ENCODE measurements at regions not wholly inside any gene's neighbourhood (a gene's known extent, or its start where the extent isn't known, plus 50 kb on each side); places are given as distances from the start of the nearest gene placed in this dataset.
"Not testable (repeated sequence)": the region's sequence is repeated elsewhere in the genome, so short reads cannot be mapped to it uniquely, and the experiment has no call there.

DNA sequence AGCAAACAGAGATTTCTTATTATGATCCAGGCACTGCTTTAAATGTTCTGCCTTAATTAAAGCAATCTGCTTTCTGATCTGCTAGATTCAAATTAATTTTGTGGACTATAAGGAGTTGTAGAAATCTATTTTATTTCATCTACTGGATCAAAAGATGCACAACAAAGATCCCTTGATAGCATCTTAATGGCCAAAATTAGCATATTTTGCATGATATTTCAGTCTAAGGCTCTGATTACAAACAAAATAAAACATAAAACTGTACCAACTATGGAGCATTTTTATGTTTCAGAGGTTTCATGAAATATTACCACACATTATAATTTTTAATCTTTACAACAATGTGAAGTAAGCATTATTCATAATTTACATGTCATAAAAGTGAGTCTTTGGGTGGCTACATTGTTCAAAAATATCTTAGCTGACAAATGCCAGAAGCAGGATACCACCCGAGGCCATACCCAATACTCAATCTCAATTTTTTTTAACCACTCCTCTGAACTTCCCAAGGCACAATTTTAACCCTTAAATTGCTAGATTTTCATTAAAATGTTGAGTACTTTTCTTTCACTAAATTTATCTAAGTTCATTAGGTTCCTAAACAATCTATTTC, 929.5 kb downstream of the KCNA4 start:
- H3K9ac ChIP-seq: no peak overlapping the region
- TF ChIP-seq EZH2 (IDR thresholded peaks at IDR 0.05; ENCODE audit: insufficient read depth, poor library complexity, severe bottlenecking) (no peak), EZH2phosphoT487 (IDR thresholded peaks at IDR 0.05; ENCODE audit: insufficient read depth, low read depth) (no peak)
- no peaks in the 10 kb centered on the region for H3K9me3 ChIP-seq (ENCODE audit: low read depth)
- H3K27ac ChIP-seq: no peak overlapping the region
- peaks cover 5% of the 10 kb centered on the region; the same call in 1 of the 2 replicates for H3K4me1 ChIP-seq (ENCODE audit: insufficient read depth)
- no peaks in the 10 kb centered on the region for H4K20me1 ChIP-seq (ENCODE audit: insufficient read depth)
- H3K79me2 ChIP-seq (ENCODE audit: insufficient read depth): no peaks in the 10 kb centered on the region
- H3K36me3 ChIP-seq (ENCODE audit: low read depth): no peaks in the 10 kb centered on the region
- no peak overlapping the region for H3K4me3 ChIP-seq
- no peak for DNase-seq
- no peaks in the 10 kb centered on the region for H3K27me3 ChIP-seq (replicated peaks; ENCODE audit: insufficient read depth)
- H3F3A ChIP-seq (ENCODE audit: insufficient read depth): no peaks in the 10 kb centered on the region
- WGBS, 2 experiments (ENCODE audit: low coverage in 1 of 2, low lambda C conversion rate in 2 of 2, missing lambda C conversion rate in 2 of 2): 0% methylated on average over 1 of the region's 1 CpG
- H3K9me2 ChIP-seq (ENCODE audit: insufficient read depth): no peaks in the 10 kb centered on the region
- H3K4me2 ChIP-seq (ENCODE audit: unreplicated experiment): no peak overlapping the region
- in situ Hi-C loops (cut with MboI): no loop called here
- H2AFZ ChIP-seq: no peak overlapping the region

DNA sequence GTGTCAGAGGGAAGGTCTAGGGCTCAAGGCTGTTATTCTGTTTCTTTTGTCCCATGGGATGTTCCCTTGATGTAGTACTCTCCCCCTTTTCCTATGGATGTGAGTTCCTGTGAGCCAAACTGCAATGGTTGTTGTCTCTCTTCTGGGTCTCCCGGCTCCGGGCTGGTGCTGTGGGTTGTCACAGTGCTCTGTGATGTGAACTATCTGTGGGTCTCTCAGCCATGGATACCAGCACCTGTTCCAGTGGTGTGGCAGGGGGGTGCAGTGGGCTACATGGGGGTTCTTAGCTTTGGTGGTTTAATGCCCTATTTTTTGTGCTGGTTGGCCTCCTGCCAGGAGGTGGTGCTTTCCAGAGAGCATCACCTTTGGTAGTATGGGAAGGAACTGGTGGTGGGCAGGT, 941.1 kb downstream of the KCNA4 start:
- no peaks in the 10 kb centered on the region for H4K20me1 ChIP-seq (ENCODE audit: insufficient read depth)
- no peak overlapping the region for H3K27ac ChIP-seq
- H3K36me3 ChIP-seq (ENCODE audit: low read depth): no peaks in the 10 kb centered on the region
- no peak overlapping the region for H2AFZ ChIP-seq
- TF ChIP-seq EZH2phosphoT487 (IDR thresholded peaks at IDR 0.05; ENCODE audit: insufficient read depth, low read depth) (no peak), EZH2 (IDR thresholded peaks at IDR 0.05; ENCODE audit: insufficient read depth, poor library complexity, severe bottlenecking) (no peak)
- H3K9me2 ChIP-seq (ENCODE audit: insufficient read depth): no peaks in the 10 kb centered on the region
- no peaks in the 10 kb centered on the region for H3K9me3 ChIP-seq (ENCODE audit: low read depth)
- WGBS, 2 experiments (ENCODE audit: low coverage in 1 of 2, low lambda C conversion rate in 2 of 2, missing lambda C conversion rate in 2 of 2): 39 to 46% methylated on average over 2 of the region's 2 CpGs
- H3K4me2 ChIP-seq (ENCODE audit: unreplicated experiment): no peak overlapping the region
- no peaks in the 10 kb centered on the region for H3F3A ChIP-seq (ENCODE audit: insufficient read depth)
- no peak for DNase-seq
- no peaks in the 10 kb centered on the region for H3K27me3 ChIP-seq (replicated peaks; ENCODE audit: insufficient read depth)
- no peak overlapping the region for H3K4me3 ChIP-seq
- no peaks in the 10 kb centered on the region for H3K4me1 ChIP-seq (ENCODE audit: insufficient read depth)
- in situ Hi-C loops (cut with MboI): no loop called here
- H3K79me2 ChIP-seq (ENCODE audit: insufficient read depth): no peaks in the 10 kb centered on the region
- no peak overlapping the region for H3K9ac ChIP-seq

DNA sequence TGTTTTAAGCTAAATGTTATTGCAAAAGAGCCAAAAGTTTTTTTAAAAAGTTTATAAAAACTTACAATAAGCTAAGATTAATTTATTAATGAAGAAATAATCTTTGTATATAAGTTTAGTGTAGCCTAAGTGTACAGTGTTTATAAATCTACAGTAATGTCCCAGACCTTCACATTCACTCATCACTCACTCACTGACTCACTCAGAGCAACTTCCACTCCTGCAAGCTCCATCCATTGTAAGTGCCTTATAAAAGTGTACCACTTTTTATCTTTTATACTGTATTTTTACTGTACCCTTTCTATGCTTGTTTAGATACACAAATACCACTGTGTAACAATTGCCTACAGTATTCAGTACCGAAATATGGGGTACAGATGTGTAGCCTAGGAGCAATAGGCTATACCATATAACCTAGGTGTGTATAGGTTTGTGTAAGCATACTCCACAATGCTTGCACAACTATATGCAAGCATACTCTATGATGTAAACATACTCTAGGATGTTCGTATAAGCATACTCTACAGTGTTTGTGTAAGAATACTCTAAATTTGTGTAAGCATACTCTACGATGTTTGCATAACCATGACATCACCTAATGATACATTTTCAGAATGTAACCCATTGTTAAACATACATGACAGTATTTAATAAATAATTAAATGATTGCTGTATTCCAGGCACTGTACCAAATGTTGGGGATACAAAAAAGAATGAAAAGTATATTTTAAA, 953.0 kb downstream of the KCNA4 start:
- Histone ChIP-seq H2AFZ (no peak overlapping the region), H3F3A (ENCODE audit: insufficient read depth) (no peaks in the 10 kb centered on the region), H4K20me1 (ENCODE audit: insufficient read depth) (no peaks in the 10 kb centered on the region), H3K79me2 (ENCODE audit: insufficient read depth) (no peaks in the 10 kb centered on the region), H3K9me2 (ENCODE audit: insufficient read depth) (0 out of 2 replicates have a peak, but pooled peaks cover 4% of the 10 kb centered on the region), H3K4me3 (no peak overlapping the region), H3K4me1 (ENCODE audit: insufficient read depth) (0 out of 2 replicates have a peak, but pooled peaks cover 3% of the 10 kb centered on the region), H3K4me2 (ENCODE audit: unreplicated experiment) (no peak overlapping the region), H3K36me3 (ENCODE audit: low read depth) (no peaks in the 10 kb centered on the region), H3K9me3 (ENCODE audit: low read depth) (no peaks in the 10 kb centered on the region), H3K27ac (no peak overlapping the region), H3K27me3 (replicated peaks; ENCODE audit: insufficient read depth) (no peaks in the 10 kb centered on the region), H3K9ac (no peak overlapping the region)
- no peak for DNase-seq
- WGBS, 2 experiments (ENCODE audit: low coverage in 1 of 2, low lambda C conversion rate in 2 of 2, missing lambda C conversion rate in 2 of 2): 30 to 32% methylated on average over 3 of the region's 3 CpGs
- in situ Hi-C loops (cut with MboI): no loop called here
- TF ChIP-seq EZH2 (IDR thresholded peaks at IDR 0.05; ENCODE audit: insufficient read depth, poor library complexity, severe bottlenecking): no peak
- no peak for TF ChIP-seq EZH2phosphoT487 (IDR thresholded peaks at IDR 0.05; ENCODE audit: insufficient read depth, low read depth)

DNA sequence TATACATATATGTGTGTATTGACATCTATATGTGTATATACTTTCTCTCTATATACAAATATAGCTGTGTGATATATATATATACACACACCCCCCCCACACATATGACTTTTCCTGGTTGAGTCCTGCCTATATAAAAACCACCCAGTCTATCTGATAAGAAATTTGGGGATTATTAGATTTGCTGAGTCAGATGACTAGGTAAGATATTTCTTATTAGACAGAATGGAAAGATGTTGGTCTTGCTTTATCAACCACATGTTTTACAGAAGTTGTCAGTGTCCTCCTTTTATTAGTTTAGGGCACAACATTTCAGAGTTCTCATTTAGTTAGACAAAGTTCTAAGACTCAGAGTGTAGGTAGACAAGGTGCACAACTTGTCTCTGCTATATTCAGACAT, 953.3 kb downstream of the METTL15 start:
- no peaks in the 10 kb centered on the region for H3K79me2 ChIP-seq (ENCODE audit: insufficient read depth)

DNA sequence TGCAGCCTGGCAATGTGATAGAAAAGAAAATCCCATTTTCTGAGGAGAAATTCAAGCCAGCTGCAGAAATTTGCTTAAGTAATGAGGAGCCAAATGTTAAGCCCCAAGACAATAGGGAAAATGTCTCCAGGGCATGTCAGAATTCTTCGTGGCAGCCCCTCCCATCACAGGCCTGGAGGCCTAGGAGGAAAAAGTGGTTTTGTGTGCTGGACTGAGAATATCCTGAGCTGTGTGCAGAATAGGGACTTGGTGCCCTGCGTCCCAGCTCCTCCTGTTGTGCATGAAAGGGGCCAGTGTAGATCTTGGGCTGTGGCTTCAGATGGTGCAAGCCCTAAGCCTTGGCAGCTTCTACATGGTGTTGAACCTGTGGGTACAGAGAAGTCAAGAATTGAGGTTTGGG, 948.3 kb downstream of the METTL15 start:
- 10 to 27% methylated on average over 2 of the region's 2 CpGs for WGBS, 2 experiments (ENCODE audit: low coverage in 1 of 2, low lambda C conversion rate in 2 of 2, missing lambda C conversion rate in 2 of 2)
- DNase-seq; H3K27ac ChIP-seq; H3K9ac ChIP-seq; H3K4me2 ChIP-seq (ENCODE audit: unreplicated experiment); H4K20me1 ChIP-seq (ENCODE audit: insufficient read depth); H3K4me3 ChIP-seq; H3K79me2 ChIP-seq (ENCODE audit: insufficient read depth); H3K36me3 ChIP-seq (ENCODE audit: low read depth); H3K4me1 ChIP-seq (ENCODE audit: insufficient read depth); H3K9me3 ChIP-seq (ENCODE audit: low read depth); in situ Hi-C loops (cut with MboI); H2AFZ ChIP-seq; H3K27me3 ChIP-seq (replicated peaks; ENCODE audit: insufficient read depth); H3F3A ChIP-seq (ENCODE audit: insufficient read depth); H3K9me2 ChIP-seq (ENCODE audit: insufficient read depth): not testable (repeated sequence)

More for the DNA sequence above, 953.3 kb downstream of the METTL15 start:
- H2AFZ ChIP-seq: no peak overlapping the region
- 0 out of 2 replicates have a peak, but pooled peaks cover 4% of the 10 kb centered on the region for H3K9me2 ChIP-seq (ENCODE audit: insufficient read depth)
- 0 out of 2 replicates have a peak, but pooled peaks cover 3% of the 10 kb centered on the region for H3K4me1 ChIP-seq (ENCODE audit: insufficient read depth)
- no peaks in the 10 kb centered on the region for H4K20me1 ChIP-seq (ENCODE audit: insufficient read depth)
- H3K4me3 ChIP-seq: no peak overlapping the region
- H3K9me3 ChIP-seq (ENCODE audit: low read depth): no peaks in the 10 kb centered on the region
- no peak overlapping the region for H3K27ac ChIP-seq
- DNase-seq: no peak
- no peaks in the 10 kb centered on the region for H3K36me3 ChIP-seq (ENCODE audit: low read depth)
- H3K4me2 ChIP-seq (ENCODE audit: unreplicated experiment): no peak overlapping the region
- H3K9ac ChIP-seq: no peak overlapping the region
- H3F3A ChIP-seq (ENCODE audit: insufficient read depth): no peaks in the 10 kb centered on the region
- TF ChIP-seq EZH2phosphoT487 (IDR thresholded peaks at IDR 0.05; ENCODE audit: insufficient read depth, low read depth) (no peak), EZH2 (IDR thresholded peaks at IDR 0.05; ENCODE audit: insufficient read depth, poor library complexity, severe bottlenecking) (no peak)
- H3K27me3 ChIP-seq (replicated peaks; ENCODE audit: insufficient read depth): no peaks in the 10 kb centered on the region
- in situ Hi-C loops (cut with MboI): no loop called here
